Neural cell (in vitro differentiated cells): ENCODE measurements at regions not wholly inside any gene's neighbourhood (a gene's known extent, or its start where the extent isn't known, plus 50 kb on each side); places are given as distances from the start of the nearest gene placed in this dataset.

ENCODE experiments used
- EP300 ChIP-seq: fragments of 450-650 bp; conservative IDR thresholded peaks from 2 replicates; pipeline ENCODE4 v1.6.1; 2014; ENCODE audit warnings: antibody characterized with exemption, mild to moderate bottlenecking, moderate library complexity; ENCODE audit not compliant: poor library complexity, severe bottlenecking
- MXI1 ChIP-seq: fragments of 450-650 bp; conservative IDR thresholded peaks from 2 replicates; pipeline ENCODE4 v1.6.1; 2014; ENCODE audit warnings: antibody characterized with exemption, mild to moderate bottlenecking; ENCODE audit not compliant: poor library complexity, severe bottlenecking
- POLR2AphosphoS5 ChIP-seq: IDR thresholded peaks from 2 replicates; pipeline ENCODE4 v1.6.1; 2012
- SMC3 ChIP-seq: fragments of 450-650 bp; conservative IDR thresholded peaks from 2 replicates; pipeline ENCODE4 v1.6.1; 2014; ENCODE audit warnings: antibody characterized with exemption, mild to moderate bottlenecking, moderate library complexity; ENCODE audit not compliant: poor library complexity
- TAF1 ChIP-seq: IDR thresholded peaks from 2 replicates; pipeline ENCODE4 v1.6.1; 2012; ENCODE audit warnings: low read depth
- TF ChIP-seq, protein P1 (sequence below): fragments of 450-650 bp; IDR thresholded peaks from 2 replicates; pipeline ENCODE4 v1.5.1; 2014; ENCODE audit warnings: antibody characterized with exemption, mild to moderate bottlenecking, moderate library complexity; ENCODE audit not compliant: poor library complexity, severe bottlenecking

GRCh38 chr4:148793221-148793620 lies 351.0 kb upstream of the NR3C2 start:
- TF ChIP-seq, protein P1, sequence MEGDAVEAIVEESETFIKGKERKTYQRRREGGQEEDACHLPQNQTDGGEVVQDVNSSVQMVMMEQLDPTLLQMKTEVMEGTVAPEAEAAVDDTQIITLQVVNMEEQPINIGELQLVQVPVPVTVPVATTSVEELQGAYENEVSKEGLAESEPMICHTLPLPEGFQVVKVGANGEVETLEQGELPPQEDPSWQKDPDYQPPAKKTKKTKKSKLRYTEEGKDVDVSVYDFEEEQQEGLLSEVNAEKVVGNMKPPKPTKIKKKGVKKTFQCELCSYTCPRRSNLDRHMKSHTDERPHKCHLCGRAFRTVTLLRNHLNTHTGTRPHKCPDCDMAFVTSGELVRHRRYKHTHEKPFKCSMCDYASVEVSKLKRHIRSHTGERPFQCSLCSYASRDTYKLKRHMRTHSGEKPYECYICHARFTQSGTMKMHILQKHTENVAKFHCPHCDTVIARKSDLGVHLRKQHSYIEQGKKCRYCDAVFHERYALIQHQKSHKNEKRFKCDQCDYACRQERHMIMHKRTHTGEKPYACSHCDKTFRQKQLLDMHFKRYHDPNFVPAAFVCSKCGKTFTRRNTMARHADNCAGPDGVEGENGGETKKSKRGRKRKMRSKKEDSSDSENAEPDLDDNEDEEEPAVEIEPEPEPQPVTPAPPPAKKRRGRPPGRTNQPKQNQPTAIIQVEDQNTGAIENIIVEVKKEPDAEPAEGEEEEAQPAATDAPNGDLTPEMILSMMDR, result no peak
- TF ChIP-seq MXI1 (no peak), EP300 (no peak), POLR2AphosphoS5 (no peak), TAF1 (no peak), SMC3 (no peak)
